GM23338 (cell line): ENCODE measurements at regions not wholly inside any gene's neighbourhood (a gene's known extent, or its start where the extent isn't known, plus 50 kb on each side); places are given as distances from the start of the nearest gene placed in this dataset.

ENCODE experiments used
- ATAC-seq: fragments of 200-7000 bp; cut with Tn5 transposase; 3 replicates; pipeline ENCODE4 v1.9.1; 2020
- DNase-seq: peaks from one replicate; pipeline ENCODE4 v3.0.0-alpha.2; 2015; ENCODE audit warnings: low spot score
- H2AFZ ChIP-seq: fragments of 200-600 bp; sonication (generic); 2 replicates; pipeline ENCODE4 v1.8.0; 2016; ENCODE audit warnings: antibody characterized with exemption, mild to moderate bottlenecking, moderate library complexity
- H3F3A ChIP-seq: fragments of 200-600 bp; sonication (generic); replicated peaks from 2 replicates; pipeline ENCODE4 v1.8.0; 2017; ENCODE audit warnings: antibody characterized with exemption, mixed run types, low read depth
- H3K27ac ChIP-seq: fragments of 200-600 bp; sonication (generic); 2 replicates; pipeline ENCODE4 v1.6.1; 2016; ENCODE audit warnings: low read depth
- H3K27me3 ChIP-seq: fragments of 200-600 bp; sonication (generic); 2 replicates; pipeline ENCODE4 v1.8.0; 2016; ENCODE audit warnings: mild to moderate bottlenecking, mixed run types, moderate library complexity; ENCODE audit not compliant: insufficient read depth
- H3K36me3 ChIP-seq: fragments of 200-600 bp; sonication (generic); 2 replicates; pipeline ENCODE4 v1.8.0; 2016; ENCODE audit warnings: mild to moderate bottlenecking; ENCODE audit not compliant: insufficient read depth
- H3K4me1 ChIP-seq: fragments of 200-600 bp; sonication (generic); 2 replicates; pipeline ENCODE4 v1.8.0; 2016; ENCODE audit warnings: mild to moderate bottlenecking, moderate library complexity; ENCODE audit not compliant: insufficient read depth
- H3K4me2 ChIP-seq: fragments of 200-600 bp; sonication (generic); 2 replicates; pipeline ENCODE4 v1.7.1; 2017; ENCODE audit warnings: mixed run types
- H3K4me3 ChIP-seq: fragments of 200-600 bp; sonication (generic); 2 replicates; pipeline ENCODE4 v1.6.1; 2016; ENCODE audit warnings: mixed run types
- H3K79me2 ChIP-seq: fragments of 200-600 bp; sonication (generic); replicated peaks from 2 replicates; pipeline ENCODE4 v1.8.0; 2017; ENCODE audit warnings: mild to moderate bottlenecking; ENCODE audit not compliant: insufficient read depth
- H3K9me2 ChIP-seq: fragments of 200-600 bp; sonication (generic); 2 replicates; pipeline ENCODE4 v1.8.0; 2017; ENCODE audit not compliant: insufficient read depth
- H4K20me1 ChIP-seq: fragments of 200-600 bp; sonication (generic); replicated peaks from 2 replicates; pipeline ENCODE4 v1.8.0; 2017; ENCODE audit warnings: mild to moderate bottlenecking; ENCODE audit not compliant: insufficient read depth
- H3K27ac Mint-ChIP-seq: 2 replicates; pipeline ENCODE4 v1.8.0; 2020; ENCODE audit warnings: inconsistent platforms, mild to moderate bottlenecking, moderate library complexity, mixed read lengths
- H3K27me3 Mint-ChIP-seq: 3 replicates; pipeline ENCODE4 v1.8.0; 2022; ENCODE audit warnings: low read depth, mild to moderate bottlenecking, moderate library complexity, mixed read lengths, inconsistent platforms; ENCODE audit not compliant: insufficient read depth, poor library complexity
- H3K36me3 Mint-ChIP-seq: 3 replicates; pipeline ENCODE4 v1.8.0; 2021; ENCODE audit warnings: low read depth, mild to moderate bottlenecking, inconsistent platforms, moderate library complexity, mixed read lengths
- H3K4me1 Mint-ChIP-seq: 3 replicates; pipeline ENCODE4 v1.8.0; 2020; ENCODE audit warnings: mild to moderate bottlenecking, inconsistent platforms, mixed read lengths
- H3K4me3 Mint-ChIP-seq: 3 replicates; pipeline ENCODE4 v1.8.0; 2021; ENCODE audit warnings: moderate library complexity, mild to moderate bottlenecking, inconsistent platforms, mixed read lengths
- H3K9me3 Mint-ChIP-seq: 3 replicates; pipeline ENCODE4 v1.8.0; 2020; ENCODE audit warnings: moderate library complexity, mild to moderate bottlenecking, inconsistent platforms, mixed read lengths
- CREB1 ChIP-seq: fragments of 250-450 bp; sonication (Bioruptor Pico); IDR thresholded peaks from 2 replicates; pipeline ENCODE4 v1.5.0; 2020; ENCODE audit warnings: low read depth, mild to moderate bottlenecking, moderate library complexity
- CTCF ChIP-seq, 2 experiments: fragments of 200-600 bp in 1 of 2; sonication (generic) in 1 of 2; conservative IDR thresholded peaks; 2 replicates each; pipeline versions ENCODE4 v1.5.1 to v1.6.1; 2016 to 2017; ENCODE audit warnings: antibody characterized with exemption in 2 of 2, low read depth in 2 of 2, mild to moderate bottlenecking in 2 of 2, moderate library complexity in 1 of 2
- ETS1 ChIP-seq: IDR thresholded peaks from 2 replicates; pipeline ENCODE4 v1.6.1; 2016; ENCODE audit warnings: antibody characterized with exemption
- EZH2 ChIP-seq: fragments of 200-600 bp; sonication (generic); IDR thresholded peaks from one replicate; pipeline ENCODE4 v1.8.0; 2017; ENCODE audit warnings: antibody characterized with exemption, mild to moderate bottlenecking, low read depth; ENCODE audit not compliant: unreplicated experiment
- EZH2phosphoT487 ChIP-seq: fragments of 200-600 bp; sonication (generic); IDR thresholded peaks from one replicate; pipeline ENCODE4 v1.8.1; 2018; ENCODE audit warnings: antibody characterized with exemption; ENCODE audit not compliant: unreplicated experiment
- JUNB ChIP-seq: IDR thresholded peaks from one replicate; pipeline ENCODE4 v1.6.1; 2016; ENCODE audit warnings: antibody characterized with exemption; ENCODE audit not compliant: unreplicated experiment
- NANOG ChIP-seq: IDR thresholded peaks from 2 replicates; pipeline ENCODE4 v1.6.1; 2016; ENCODE audit warnings: antibody characterized with exemption, borderline replicate concordance
- POLR2AphosphoS5 ChIP-seq: IDR thresholded peaks from 2 replicates; pipeline ENCODE4 v1.6.1; 2016; ENCODE audit warnings: antibody characterized with exemption, low read depth
- REST ChIP-seq: IDR thresholded peaks from one replicate; pipeline ENCODE4 v1.6.1; 2018; ENCODE audit warnings: antibody characterized with exemption; ENCODE audit not compliant: unreplicated experiment
- STAT1 ChIP-seq: IDR thresholded peaks from one replicate; pipeline ENCODE4 v1.6.1; 2016; ENCODE audit warnings: antibody characterized with exemption; ENCODE audit not compliant: unreplicated experiment
- ZNF114 ChIP-seq: fragments of 250-450 bp; sonication (Bioruptor Pico); IDR thresholded peaks from 2 replicates; pipeline ENCODE4 v1.5.0; 2020; ENCODE audit warnings: mild to moderate bottlenecking, moderate library complexity
- ZNF331 ChIP-seq: fragments of 250-450 bp; sonication (Bioruptor Pico); IDR thresholded peaks from 2 replicates; pipeline ENCODE4 v1.5.0; 2020; ENCODE audit warnings: low read depth, mild to moderate bottlenecking, moderate library complexity
- ZNF462 ChIP-seq: fragments of 250-450 bp; sonication (Bioruptor Pico); IDR thresholded peaks from 2 replicates; pipeline ENCODE4 v1.5.0; 2020; ENCODE audit warnings: mild to moderate bottlenecking, moderate library complexity

- ATAC-seq (no peak), DNase-seq (no peak)
- Histone ChIP-seq H4K20me1 (no peaks in the 10 kb centered on the region), H2AFZ (no peak overlapping the region), H3K79me2 (no peaks in the 10 kb centered on the region), H3K36me3 (no peaks in the 10 kb centered on the region), H3K4me3 (no peak overlapping the region), H3F3A (no peaks in the 10 kb centered on the region), H3K27me3 (no peaks in the 10 kb centered on the region), H3K4me1 (no peaks in the 10 kb centered on the region), H3K9me2 (no peaks in the 10 kb centered on the region), H3K27ac (no peak overlapping the region), H3K4me2 (no peak overlapping the region)
- Mint-ChIP-seq H3K4me1 (0 out of 3 replicates have a peak, but pooled peaks cover 3% of the 10 kb centered on the region), H3K4me3 (no peak overlapping the region), H3K27ac (no peak overlapping the region; the same call in 1 of the 2 replicates), H3K36me3 (peaks cover 4% of the 10 kb centered on the region; the same call in 1 of the 3 replicates), H3K27me3 (peaks cover 3% of the 10 kb centered on the region), H3K9me3 (peaks cover 6% of the 10 kb centered on the region; the same call in 2 of the 3 replicates)
- TF ChIP-seq CTCF (conservative IDR thresholded peaks at IDR 0.05; ENCODE audit: low read depth in 2 of 2) (no peak), JUNB (no peak), EZH2 (no peak), EZH2phosphoT487 (no peak), ZNF114 (CRISPR knock-in tag) (no peak), REST (no peak), ZNF462 (CRISPR knock-in tag) (no peak), STAT1 (no peak), ETS1 (no peak), POLR2AphosphoS5 (no peak), ZNF331 (CRISPR knock-in tag) (no peak), NANOG (no peak), CREB1 (CRISPR knock-in tag) (no peak)
Observed at GRCh38 chr12:87155621-87156020, 873.6 kb downstream of the C12orf50 start.
